Suprapubic skin (tissue), 4 donors: ENCODE measurements at regions not wholly inside any gene's neighbourhood (a gene's known extent, or its start where the extent isn't known, plus 50 kb on each side); places are given as distances from the start of the nearest gene placed in this dataset.

ENCODE experiments used
- EP300 ChIP-seq: sonication (generic); formaldehyde crosslinking; IDR thresholded peaks from one replicate; pipeline ENCODE4 v1.6.1; 2017; ENCODE audit warnings: antibody characterized with exemption
- POLR2A ChIP-seq, 2 donors: fragments of 450-650 bp; IDR thresholded peaks; one replicate each; pipeline ENCODE4 v1.6.1; 2017; ENCODE audit warnings: antibody characterized with exemption in 2 of 2, mild to moderate bottlenecking in 2 of 2, moderate library complexity in 2 of 2
- POLR2AphosphoS5 ChIP-seq, 3 donors: sonication (generic); formaldehyde crosslinking; IDR thresholded peaks; one replicate each; pipeline ENCODE4 v1.6.1; 2017; ENCODE audit warnings: antibody characterized with exemption in 3 of 3
- TF ChIP-seq, protein P1 (sequence below), 2 donors: fragments of 200-600 bp in 1 of 2; fragments of 450-650 bp in 1 of 2; sonication (generic) in 1 of 2; IDR thresholded peaks; one replicate each; pipeline ENCODE4 v1.5.1; 2016 to 2019; ENCODE audit warnings: antibody characterized with exemption in 2 of 2, mild to moderate bottlenecking in 1 of 2, moderate library complexity in 1 of 2

DNA sequence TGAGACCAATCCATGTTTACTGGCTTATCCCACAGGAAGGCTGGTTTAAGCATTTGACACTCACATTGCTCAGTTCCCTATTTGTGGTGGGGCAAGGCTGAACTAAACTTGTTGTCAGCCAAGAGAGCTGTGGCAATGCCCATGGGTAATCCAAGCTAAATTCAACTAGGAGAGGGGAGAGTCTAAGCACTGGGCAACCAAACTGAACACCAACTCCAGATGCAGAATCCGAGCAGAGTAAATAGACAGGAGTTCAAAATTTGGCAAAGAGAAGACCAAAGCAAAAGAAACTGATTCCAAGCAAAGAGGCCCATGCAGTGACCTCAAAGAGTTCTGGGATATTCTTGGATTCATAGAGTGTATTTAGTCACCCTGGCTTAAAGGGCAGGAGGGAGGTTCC lies 106.5 kb upstream of the NT5E start:
- TF ChIP-seq, protein P1, sequence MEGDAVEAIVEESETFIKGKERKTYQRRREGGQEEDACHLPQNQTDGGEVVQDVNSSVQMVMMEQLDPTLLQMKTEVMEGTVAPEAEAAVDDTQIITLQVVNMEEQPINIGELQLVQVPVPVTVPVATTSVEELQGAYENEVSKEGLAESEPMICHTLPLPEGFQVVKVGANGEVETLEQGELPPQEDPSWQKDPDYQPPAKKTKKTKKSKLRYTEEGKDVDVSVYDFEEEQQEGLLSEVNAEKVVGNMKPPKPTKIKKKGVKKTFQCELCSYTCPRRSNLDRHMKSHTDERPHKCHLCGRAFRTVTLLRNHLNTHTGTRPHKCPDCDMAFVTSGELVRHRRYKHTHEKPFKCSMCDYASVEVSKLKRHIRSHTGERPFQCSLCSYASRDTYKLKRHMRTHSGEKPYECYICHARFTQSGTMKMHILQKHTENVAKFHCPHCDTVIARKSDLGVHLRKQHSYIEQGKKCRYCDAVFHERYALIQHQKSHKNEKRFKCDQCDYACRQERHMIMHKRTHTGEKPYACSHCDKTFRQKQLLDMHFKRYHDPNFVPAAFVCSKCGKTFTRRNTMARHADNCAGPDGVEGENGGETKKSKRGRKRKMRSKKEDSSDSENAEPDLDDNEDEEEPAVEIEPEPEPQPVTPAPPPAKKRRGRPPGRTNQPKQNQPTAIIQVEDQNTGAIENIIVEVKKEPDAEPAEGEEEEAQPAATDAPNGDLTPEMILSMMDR (IDR thresholded peaks at IDR 0.05), result no peak
- TF ChIP-seq POLR2AphosphoS5 (IDR thresholded peaks at IDR 0.05) (no peak), EP300 (no peak), POLR2A (IDR thresholded peaks at IDR 0.05) (no peak)
